GM13976 (cell line): ENCODE measurements at regions not wholly inside any gene's neighbourhood (a gene's known extent, or its start where the extent isn't known, plus 50 kb on each side); places are given as distances from the start of the nearest gene placed in this dataset.

Source experiments
- DNase-seq: peaks from one replicate; pipeline ENCODE4 v3.0.0; 2012; ENCODE audit warnings: low spot score
- in situ Hi-C: fragments of 300-500 bp; cut with MboI; formaldehyde crosslinking; loops from one replicate; pipeline ENCODE4 v1.12.0; 2022; ENCODE audit warnings: low sequenced_read_pairs, mixed read lengths, inconsistent platforms; ENCODE audit not compliant: unreplicated experiment
- TF ChIP-seq, protein P1 (sequence below): IDR thresholded peaks from 2 replicates; pipeline ENCODE4 v1.5.1; 2012; ENCODE audit warnings: borderline replicate concordance, mild to moderate bottlenecking; ENCODE audit not compliant: insufficient read depth; ENCODE audit errors: extremely low read depth, missing control alignments, control extremely low read depth

DNA sequence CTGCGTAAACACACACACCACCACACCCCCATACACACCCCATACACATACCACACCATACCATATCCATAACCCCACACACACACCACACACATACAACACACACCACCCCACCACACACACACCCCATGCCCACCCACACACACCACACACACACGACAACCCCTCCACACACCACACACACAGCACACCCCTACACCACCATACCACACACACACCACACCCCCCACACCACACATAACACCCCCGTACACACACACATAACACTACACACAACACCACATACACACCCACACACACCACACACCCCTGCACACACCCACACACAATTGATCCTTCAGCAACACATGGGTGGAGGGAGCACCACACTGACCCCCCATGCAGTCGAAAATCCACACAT lies 50.3 kb upstream of the BMS1 start:
- TF ChIP-seq, protein P1, sequence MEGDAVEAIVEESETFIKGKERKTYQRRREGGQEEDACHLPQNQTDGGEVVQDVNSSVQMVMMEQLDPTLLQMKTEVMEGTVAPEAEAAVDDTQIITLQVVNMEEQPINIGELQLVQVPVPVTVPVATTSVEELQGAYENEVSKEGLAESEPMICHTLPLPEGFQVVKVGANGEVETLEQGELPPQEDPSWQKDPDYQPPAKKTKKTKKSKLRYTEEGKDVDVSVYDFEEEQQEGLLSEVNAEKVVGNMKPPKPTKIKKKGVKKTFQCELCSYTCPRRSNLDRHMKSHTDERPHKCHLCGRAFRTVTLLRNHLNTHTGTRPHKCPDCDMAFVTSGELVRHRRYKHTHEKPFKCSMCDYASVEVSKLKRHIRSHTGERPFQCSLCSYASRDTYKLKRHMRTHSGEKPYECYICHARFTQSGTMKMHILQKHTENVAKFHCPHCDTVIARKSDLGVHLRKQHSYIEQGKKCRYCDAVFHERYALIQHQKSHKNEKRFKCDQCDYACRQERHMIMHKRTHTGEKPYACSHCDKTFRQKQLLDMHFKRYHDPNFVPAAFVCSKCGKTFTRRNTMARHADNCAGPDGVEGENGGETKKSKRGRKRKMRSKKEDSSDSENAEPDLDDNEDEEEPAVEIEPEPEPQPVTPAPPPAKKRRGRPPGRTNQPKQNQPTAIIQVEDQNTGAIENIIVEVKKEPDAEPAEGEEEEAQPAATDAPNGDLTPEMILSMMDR: no peak
- no peak for DNase-seq
- in situ Hi-C loops: no loop called here
